Caki2 (cell line): ENCODE measurements at regions not wholly inside any gene's neighbourhood (a gene's known extent, or its start where the extent isn't known, plus 50 kb on each side); places are given as distances from the start of the nearest gene placed in this dataset.

Source experiments
- DNase-seq: peaks from one replicate; pipeline ENCODE4 v3.0.0-alpha.2; 2015; ENCODE audit warnings: low read depth
- in situ Hi-C: cut with HindIII; loops from 2 replicates; pipeline ENCODE4 v1.10.0; 2016; ENCODE audit warnings: low sequenced_read_pairs, low pct_unique_long_range_greater_than_20kb, mixed read lengths

DNA sequence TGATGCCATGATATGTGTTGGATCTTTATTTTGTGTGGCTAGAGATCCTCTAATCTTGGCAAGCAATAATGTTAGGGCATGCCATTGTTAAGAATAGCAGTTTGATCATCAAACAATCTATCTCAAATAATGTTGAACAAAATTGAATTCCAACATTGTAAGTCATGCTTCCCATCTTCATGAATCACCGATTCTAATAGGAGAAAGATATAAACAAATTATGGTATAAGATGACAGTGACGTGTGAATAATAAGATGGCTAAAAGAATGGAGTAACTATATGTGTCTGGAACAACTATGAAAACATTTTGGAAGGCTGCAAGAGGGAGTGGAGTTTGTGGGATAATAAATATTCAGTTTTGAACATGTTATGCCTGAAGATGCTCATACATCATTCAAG, 208.4 kb downstream of the DTHD1 start:
- no peak for DNase-seq
- in situ Hi-C loops = no loop called here

- in situ Hi-C loops = no loop called here
- DNase-seq = no peak
Measured at GRCh38 chr4:36492041-36492440, 210.6 kb downstream of the DTHD1 start.

DNA sequence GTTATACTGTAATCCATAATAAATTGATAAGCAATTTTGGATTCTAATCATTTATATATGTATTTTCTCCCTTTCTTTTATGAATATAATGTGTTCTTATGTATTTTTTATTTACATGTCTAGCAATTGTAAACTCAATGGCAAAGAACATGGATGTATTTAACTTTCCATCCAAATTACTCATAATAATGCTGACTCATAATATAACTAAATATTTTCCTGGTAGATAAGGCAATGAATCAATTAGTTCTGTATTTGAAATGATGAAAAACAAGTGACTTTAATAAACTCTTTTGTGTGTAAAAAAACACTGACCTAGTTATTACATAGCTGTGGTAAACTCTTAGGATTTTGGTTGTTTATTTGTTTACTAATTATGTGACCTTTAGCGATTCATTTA, 211.2 kb downstream of the DTHD1 start:
- in situ Hi-C loops = no loop called here
- no peak for DNase-seq

GRCh38 chr4:36493251-36493650, 211.8 kb downstream of the DTHD1 start:
- DNase-seq = no peak
- in situ Hi-C loops = no loop called here

DNA sequence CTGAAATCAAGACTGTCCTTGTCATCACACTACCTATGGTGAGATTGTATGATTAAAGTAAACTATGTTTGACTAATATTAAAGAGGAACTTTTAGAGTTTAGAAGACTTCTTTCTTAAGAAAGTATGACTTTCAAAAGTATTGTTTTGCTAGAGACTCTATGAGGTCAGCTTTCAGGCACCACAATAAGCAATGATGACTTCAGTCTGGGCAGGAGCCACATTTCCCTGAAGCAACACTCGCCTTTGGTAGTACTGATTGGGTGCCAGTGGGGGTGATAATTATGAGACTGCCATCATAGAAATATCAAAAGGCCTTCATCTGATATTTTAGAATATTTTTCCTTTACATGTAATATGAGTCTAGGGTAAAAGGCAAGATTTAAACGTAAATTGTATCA, 212.6 kb downstream of the DTHD1 start:
- no peak for DNase-seq
- in situ Hi-C loops = no loop called here

DNA sequence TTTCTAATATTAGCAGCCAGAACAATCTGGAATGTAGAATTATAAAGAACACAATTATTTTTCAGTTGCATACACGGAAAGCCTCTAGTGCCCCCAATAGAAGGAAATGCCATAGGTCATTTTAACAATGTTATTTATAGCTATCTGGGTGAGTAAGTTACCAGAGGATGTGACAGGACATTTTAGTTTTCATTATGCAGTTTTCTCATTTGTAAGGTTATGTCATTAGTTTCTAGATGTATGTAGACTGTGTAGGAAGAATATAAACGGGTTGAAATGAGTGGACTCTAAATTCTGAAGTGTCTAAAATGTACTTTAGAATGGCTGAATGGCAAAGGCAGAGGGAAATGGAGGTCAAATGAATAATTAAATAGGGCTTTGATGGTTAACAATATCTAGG, 213.3 kb downstream of the DTHD1 start:
- no peak for DNase-seq
- in situ Hi-C loops = no loop called here

GRCh38 chr4:36502350-36502749, 220.9 kb downstream of the DTHD1 start:
- in situ Hi-C loops = no loop called here
- DNase-seq = no peak

DNA sequence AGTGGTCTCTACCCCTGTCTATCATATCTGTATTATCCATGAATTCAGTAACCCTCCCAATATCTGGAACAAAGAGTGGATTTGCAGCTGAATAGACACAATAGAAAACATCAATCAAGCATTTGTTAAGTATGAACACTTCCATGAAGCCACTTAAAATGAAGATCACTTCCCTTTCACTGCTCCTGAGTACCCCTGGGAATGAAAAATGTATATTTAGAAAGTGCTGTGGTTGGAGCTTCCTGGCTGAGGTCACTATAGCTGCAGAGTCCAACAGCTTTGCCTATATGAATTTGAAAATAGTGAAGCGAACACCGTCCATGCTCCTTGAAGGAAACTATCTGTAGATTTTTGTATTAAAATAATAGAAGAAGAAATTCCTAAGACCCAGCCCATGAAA, 227.0 kb downstream of the DTHD1 start:
- in situ Hi-C loops = no loop called here
- no peak for DNase-seq

GRCh38 chr4:36509845-36510244, 228.4 kb downstream of the DTHD1 start:
- in situ Hi-C loops = no loop called here
- DNase-seq = no peak

DNA sequence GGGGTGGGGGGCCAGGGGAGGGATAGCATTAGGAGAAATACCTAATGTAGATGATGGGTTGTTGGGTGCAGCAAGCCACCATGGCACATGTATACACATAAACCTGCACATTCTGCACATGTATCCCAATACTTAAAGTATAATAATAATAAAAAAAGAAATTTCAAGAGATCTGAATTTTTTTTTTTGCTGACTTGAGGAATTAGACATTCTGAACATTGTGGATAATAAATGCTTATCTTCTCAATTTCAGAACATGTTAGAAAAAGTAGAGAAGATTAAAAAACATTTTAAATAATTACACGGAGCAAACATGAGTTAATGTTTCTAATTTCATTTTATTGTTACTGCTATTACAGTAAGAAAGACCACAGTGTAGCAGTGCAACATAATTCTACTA, 230.4 kb downstream of the DTHD1 start:
- no peak for DNase-seq
- in situ Hi-C loops = no loop called here

DNA sequence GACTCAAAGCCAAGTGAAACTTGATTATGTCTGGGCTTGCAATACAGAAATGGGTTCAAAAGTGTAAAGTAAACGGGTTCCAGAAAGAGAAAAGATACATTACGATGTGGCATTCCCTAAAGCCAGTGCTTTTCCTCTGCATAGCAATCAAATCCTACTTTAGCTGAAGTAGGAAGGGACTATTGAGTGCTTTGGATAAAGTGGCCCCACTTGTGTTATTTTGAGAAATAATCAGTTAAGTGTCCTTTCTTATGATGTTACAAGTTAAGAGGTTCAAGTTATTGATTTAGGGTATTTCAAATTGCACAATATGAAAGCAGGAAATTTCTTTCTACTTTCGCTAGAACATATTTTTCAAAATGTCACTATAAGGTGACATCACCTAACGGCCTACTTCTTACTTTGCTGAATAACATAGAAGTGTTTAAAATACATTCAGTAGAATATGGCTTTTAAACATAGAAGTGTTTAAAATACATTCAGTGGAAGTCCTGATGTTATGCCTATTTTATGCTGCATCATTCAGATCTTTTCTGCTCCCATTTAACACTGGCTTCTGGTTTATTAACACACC, 235.2 kb downstream of the DTHD1 start:
- in situ Hi-C loops = no loop called here
- no peak for DNase-seq

GRCh38 chr4:36523182-36523581, 241.8 kb downstream of the DTHD1 start:
- in situ Hi-C loops = no loop called here
- no peak for DNase-seq

GRCh38 chr4:36532670-36533379, 251.4 kb downstream of the DTHD1 start:
- no peak for DNase-seq
- in situ Hi-C loops = no loop called here

DNA sequence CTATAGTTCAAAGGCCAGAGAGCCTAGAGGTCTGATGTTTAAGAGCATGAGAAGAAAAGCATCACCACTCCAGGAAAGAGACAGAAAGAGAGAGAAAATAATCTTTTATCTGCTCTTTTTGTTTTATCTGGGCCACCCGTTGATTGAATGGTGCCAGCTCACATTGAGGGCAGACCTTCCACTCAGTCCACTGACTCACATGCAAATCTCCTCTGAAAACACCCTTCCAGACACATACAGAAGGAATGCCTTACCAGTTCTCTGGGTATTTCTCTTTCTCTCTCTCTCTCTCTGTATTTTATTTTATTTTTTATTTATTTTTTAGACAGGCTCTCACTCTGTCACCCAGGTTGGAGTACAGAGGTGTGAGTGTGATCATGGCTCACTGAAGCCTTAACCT, 252.5 kb downstream of the DTHD1 start:
- in situ Hi-C loops = no loop called here
- DNase-seq = no peak

- in situ Hi-C loops = no loop called here
- DNase-seq = no peak
Measured at GRCh38 chr4:36547383-36547782, 266.0 kb downstream of the DTHD1 start.

- DNase-seq = no peak
- in situ Hi-C loops = no loop called here
Measured at GRCh38 chr4:36549252-36549651, 267.8 kb downstream of the DTHD1 start.

GRCh38 chr4:36549992-36550391, 268.6 kb downstream of the DTHD1 start:
- in situ Hi-C loops = no loop called here
- no peak for DNase-seq

GRCh38 chr4:36551697-36552214, 270.3 kb downstream of the DTHD1 start:
- in situ Hi-C loops = no loop called here
- DNase-seq = no peak

GRCh38 chr4:36553029-36553428, 271.6 kb downstream of the DTHD1 start:
- in situ Hi-C loops = no loop called here
- DNase-seq = no peak

DNA sequence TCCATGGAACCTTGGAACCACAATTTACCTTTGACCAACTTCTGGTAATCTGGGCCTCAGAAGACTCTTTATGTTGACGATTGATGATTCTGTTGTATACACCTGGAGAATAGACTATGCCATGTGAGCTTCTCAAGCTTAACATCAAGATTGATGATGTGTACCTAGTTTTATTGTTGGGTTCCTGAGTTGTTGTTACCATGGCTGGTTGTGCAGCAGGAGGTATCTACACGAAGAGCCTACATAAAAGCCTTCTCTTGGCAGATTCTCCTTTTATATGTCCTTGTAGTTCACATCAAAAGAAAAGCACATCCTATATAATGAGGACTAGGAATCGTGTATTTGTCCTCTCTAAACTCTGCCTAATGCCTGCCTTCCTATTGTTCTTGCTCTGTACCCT, 272.0 kb downstream of the DTHD1 start:
- no peak for DNase-seq
- in situ Hi-C loops = no loop called here
